OCI-LY7 (cell line): ENCODE measurements at regions not wholly inside any gene's neighbourhood (a gene's known extent, or its start where the extent isn't known, plus 50 kb on each side); places are given as distances from the start of the nearest gene placed in this dataset.

Source experiments
- BruUV-seq: library from RNA; stranded (reverse); fragments of 400-500 nt; replicated peaks from 2 replicates; lab custom pipeline; 2021; lab: Mats Ljungman, UMichigan
- CTCF ChIA-PET: fragments of 300-600 bp; sonication (Branson Sonifier 250); formaldehyde crosslinking; loops from one replicate; lab custom pipeline; 2022; ENCODE audit warnings: antibody characterized with exemption; ENCODE audit not compliant: unreplicated experiment; lab: Charles Lee
- POLR2A ChIA-PET: fragments of 300-600 bp; sonication (Branson Sonifier 250); formaldehyde crosslinking; loops from one replicate; lab custom pipeline; 2022; ENCODE audit warnings: antibody characterized with exemption; lab: Charles Lee
- DNase-seq: peaks from one replicate; pipeline ENCODE4 v3.0.0-alpha.2; 2015; ENCODE audit warnings: low spot score
- H2AFZ ChIP-seq: fragments of 200-600 bp; sonication (generic), shearing (Covaris generic); 2 replicates; pipeline ENCODE4 v1.6.1; 2014; ENCODE audit warnings: mild to moderate bottlenecking, antibody characterized with exemption, low read length, moderate library complexity
- H3K27ac ChIP-seq: fragments of 200-600 bp; sonication (generic); 2 replicates; pipeline ENCODE4 v1.5.1; 2014; ENCODE audit warnings: mixed run types, low read depth, mild to moderate bottlenecking, moderate library complexity, low read length, inconsistent platforms; ENCODE audit not compliant: poor library complexity, severe bottlenecking
- H3K36me3 ChIP-seq: fragments of 200-600 bp; sonication (generic); 2 replicates; pipeline ENCODE4 v1.6.1; 2014; ENCODE audit warnings: mild to moderate bottlenecking, antibody characterized with exemption, low read length, moderate library complexity, mixed read lengths; ENCODE audit not compliant: insufficient read depth
- H3K4me1 ChIP-seq: fragments of 200-600 bp; sonication (generic); 2 replicates; pipeline ENCODE4 v1.5.1; 2014; ENCODE audit warnings: mild to moderate bottlenecking, low read length; ENCODE audit not compliant: insufficient read depth, poor library complexity, severe bottlenecking
- H3K4me2 ChIP-seq: fragments of 200-600 bp; sonication (generic); 2 replicates; pipeline ENCODE4 v1.6.1; 2014; ENCODE audit warnings: mild to moderate bottlenecking, low read length
- H3K4me3 ChIP-seq: fragments of 200-600 bp; sonication (generic); 2 replicates; pipeline ENCODE4 v1.5.1; 2014; ENCODE audit warnings: mild to moderate bottlenecking, low read depth, low read length; ENCODE audit not compliant: poor library complexity, severe bottlenecking
- H3K79me2 ChIP-seq: fragments of 200-600 bp; sonication (generic); 2 replicates; pipeline ENCODE4 v1.6.1; 2016; ENCODE audit warnings: low read depth, mild to moderate bottlenecking, low read length, moderate library complexity, mixed read lengths; ENCODE audit not compliant: insufficient read depth
- H3K9me2 ChIP-seq: fragments of 200-600 bp; sonication (generic); 2 replicates; pipeline ENCODE4 v1.6.1; 2016; ENCODE audit warnings: mild to moderate bottlenecking, low read length, mixed read lengths; ENCODE audit not compliant: insufficient read depth
- H3K9me3 ChIP-seq: fragments of 200-600 bp; sonication (generic); 2 replicates; pipeline ENCODE4 v1.6.1; 2014; ENCODE audit warnings: mild to moderate bottlenecking, mixed run types, low read length, mixed read lengths
- H4K20me1 ChIP-seq: fragments of 200-600 bp; sonication (generic); 2 replicates; pipeline ENCODE4 v1.6.1; 2014; ENCODE audit warnings: mild to moderate bottlenecking, antibody characterized with exemption, low read length, moderate library complexity, mixed read lengths; ENCODE audit not compliant: insufficient read depth
- EZH2phosphoT487 ChIP-seq: fragments of 200-600 bp; sonication (generic); IDR thresholded peaks from 2 replicates; pipeline ENCODE4 v1.6.1; 2018; ENCODE audit warnings: low read depth, borderline replicate concordance, mild to moderate bottlenecking, mixed run types, antibody characterized with exemption, low read length, moderate library complexity, mixed read lengths
- intact Hi-C: fragments of 100-400 bp; cut with micrococcal nuclease; formaldehyde crosslinking; loops from one replicate; pipeline ENCODE4 v1.10.0; 2022; ENCODE audit not compliant: unreplicated experiment
- TF ChIP-seq, protein P1 (sequence below): fragments of 200-600 bp; sonication (generic); conservative IDR thresholded peaks from 2 replicates; pipeline ENCODE4 v1.5.1; 2014; ENCODE audit warnings: mild to moderate bottlenecking, antibody characterized with exemption, low read length, moderate library complexity, mixed read lengths

DNA sequence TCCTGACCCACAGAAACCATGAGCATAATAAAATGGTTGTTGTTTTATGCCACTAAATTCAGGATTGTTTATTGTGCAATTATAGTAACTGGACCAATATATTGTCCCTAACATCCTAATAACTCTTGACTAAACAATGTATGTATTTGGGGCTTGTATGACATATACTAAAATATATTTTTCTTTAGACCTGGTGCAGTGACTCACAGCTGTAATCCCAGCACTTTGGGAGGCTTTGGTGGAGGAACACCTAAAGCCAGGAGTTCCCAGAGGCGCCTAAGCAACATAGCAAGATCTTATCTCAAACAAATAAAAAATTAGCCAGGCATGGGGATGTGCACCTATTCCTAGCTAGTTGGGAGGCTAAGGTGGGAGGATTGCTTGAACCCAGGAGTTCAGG, 180.4 kb downstream of the SUCNR1 start:
- DNase-seq = no peak
- H3K9me2 ChIP-seq = no peaks in the 10 kb centered on the region
- H3K9me3 ChIP-seq = no peaks in the 10 kb centered on the region
- no peak overlapping the region for H3K4me2 ChIP-seq
- ChIA-PET POLR2A (no interaction called here), CTCF (no interaction called here)
- no peaks in the 10 kb centered on the region for H3K36me3 ChIP-seq
- no peak overlapping the region for H3K4me3 ChIP-seq
- no TSS peak for BruUV-seq
- no peaks in the 10 kb centered on the region for H4K20me1 ChIP-seq
- TF ChIP-seq EZH2phosphoT487 = no peak
- TF ChIP-seq, protein P1, sequence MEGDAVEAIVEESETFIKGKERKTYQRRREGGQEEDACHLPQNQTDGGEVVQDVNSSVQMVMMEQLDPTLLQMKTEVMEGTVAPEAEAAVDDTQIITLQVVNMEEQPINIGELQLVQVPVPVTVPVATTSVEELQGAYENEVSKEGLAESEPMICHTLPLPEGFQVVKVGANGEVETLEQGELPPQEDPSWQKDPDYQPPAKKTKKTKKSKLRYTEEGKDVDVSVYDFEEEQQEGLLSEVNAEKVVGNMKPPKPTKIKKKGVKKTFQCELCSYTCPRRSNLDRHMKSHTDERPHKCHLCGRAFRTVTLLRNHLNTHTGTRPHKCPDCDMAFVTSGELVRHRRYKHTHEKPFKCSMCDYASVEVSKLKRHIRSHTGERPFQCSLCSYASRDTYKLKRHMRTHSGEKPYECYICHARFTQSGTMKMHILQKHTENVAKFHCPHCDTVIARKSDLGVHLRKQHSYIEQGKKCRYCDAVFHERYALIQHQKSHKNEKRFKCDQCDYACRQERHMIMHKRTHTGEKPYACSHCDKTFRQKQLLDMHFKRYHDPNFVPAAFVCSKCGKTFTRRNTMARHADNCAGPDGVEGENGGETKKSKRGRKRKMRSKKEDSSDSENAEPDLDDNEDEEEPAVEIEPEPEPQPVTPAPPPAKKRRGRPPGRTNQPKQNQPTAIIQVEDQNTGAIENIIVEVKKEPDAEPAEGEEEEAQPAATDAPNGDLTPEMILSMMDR = no peak
- H3K4me1 ChIP-seq = no peaks in the 10 kb centered on the region
- H3K27ac ChIP-seq = no peak overlapping the region
- H2AFZ ChIP-seq = no peak overlapping the region
- intact Hi-C loops = no loop called here
- H3K79me2 ChIP-seq = no peaks in the 10 kb centered on the region

DNA sequence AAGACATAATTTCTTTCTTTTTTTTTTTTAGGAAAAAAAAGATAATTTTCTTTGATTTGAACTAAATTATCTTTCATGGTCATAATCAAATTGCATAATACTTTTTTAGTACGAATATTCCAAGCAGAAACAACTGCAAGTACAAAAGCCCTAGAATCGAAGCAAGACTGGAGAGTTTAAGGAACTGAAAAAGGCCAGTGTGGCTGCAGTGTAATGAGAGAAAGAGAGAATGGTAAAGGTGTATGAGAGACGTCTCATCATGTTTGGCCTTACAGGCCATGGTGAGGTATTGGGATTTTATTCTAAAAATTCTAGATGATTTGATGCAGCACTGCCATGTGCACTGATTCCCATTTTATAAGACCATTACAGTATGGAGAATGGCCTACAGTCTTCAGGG, 180.9 kb downstream of the SUCNR1 start:
- no peaks in the 10 kb centered on the region for H3K4me1 ChIP-seq
- DNase-seq = no peak
- H2AFZ ChIP-seq = no peak overlapping the region
- no peaks in the 10 kb centered on the region for H3K79me2 ChIP-seq
- H3K4me2 ChIP-seq = no peak overlapping the region
- no peaks in the 10 kb centered on the region for H3K9me2 ChIP-seq
- CTCF ChIA-PET = no interaction called here
- no peak overlapping the region for H3K4me3 ChIP-seq
- POLR2A ChIA-PET = no interaction called here
- no peaks in the 10 kb centered on the region for H3K9me3 ChIP-seq
- H3K27ac ChIP-seq = no peak overlapping the region
- H3K36me3 ChIP-seq = no peaks in the 10 kb centered on the region
- no TSS peak for BruUV-seq
- intact Hi-C loops = no loop called here
- TF ChIP-seq EZH2phosphoT487 = no peak
- TF ChIP-seq, protein P1 = no peak
- no peaks in the 10 kb centered on the region for H4K20me1 ChIP-seq

DNA sequence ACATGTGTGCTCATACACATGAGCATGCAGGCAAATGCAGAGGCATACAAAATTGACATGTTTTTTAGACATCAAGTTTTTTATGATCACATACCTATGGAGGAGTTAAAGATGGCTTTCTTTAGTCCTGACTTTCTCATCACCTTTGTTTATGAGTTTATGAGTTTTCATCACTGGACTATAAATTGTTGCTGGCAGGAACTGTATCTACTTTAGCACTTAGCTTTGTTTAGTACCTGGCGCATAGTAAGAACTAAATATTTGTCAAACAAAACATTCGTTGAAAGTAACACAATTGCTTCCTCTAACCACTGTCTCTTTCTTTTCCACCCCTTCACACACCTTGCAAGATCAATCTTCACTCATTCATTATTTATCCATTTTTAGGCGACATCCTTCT, 182.6 kb downstream of the SUCNR1 start:
- Histone ChIP-seq H3K36me3 (no peaks in the 10 kb centered on the region), H4K20me1 (no peaks in the 10 kb centered on the region), H3K4me1 (no peaks in the 10 kb centered on the region), H3K4me2 (no peak overlapping the region), H3K9me3 (no peaks in the 10 kb centered on the region), H3K79me2 (no peaks in the 10 kb centered on the region), H2AFZ (no peak overlapping the region), H3K9me2 (no peaks in the 10 kb centered on the region), H3K27ac (no peak overlapping the region), H3K4me3 (no peak overlapping the region)
- intact Hi-C loops = no loop called here
- BruUV-seq = no TSS peak
- DNase-seq = no peak
- TF ChIP-seq EZH2phosphoT487 = no peak
- TF ChIP-seq, protein P1 = no peak
- ChIA-PET CTCF (no interaction called here), POLR2A (interaction anchor here (0.6 to 1.2 kb wide), 3 partner anchors 8 to 585 kb away, joined by 3 read pairs; no protein-coding TSS in a partner anchor)
